Stimulated activated naive B cell treated with anti-CD40 and anti-IgM and Interleukin-4, amounts not matched to agents 10 μg/mL and 1 μg/mL and 100 μg/mL, for 72 hours (primary cell): ENCODE measurements at regions not wholly inside any gene's neighbourhood (a gene's known extent, or its start where the extent isn't known, plus 50 kb on each side); places are given as distances from the start of the nearest gene placed in this dataset.
"Not testable (repeated sequence)": the region's sequence is repeated elsewhere in the genome, so short reads cannot be mapped to it uniquely, and the experiment has no call there.

Experiments
- ATAC-seq, 2 donors: fragments of 150-1000 bp; cut with Tn5 transposase; replicated peaks; 2 replicates each; pipeline ENCODE4 v1.10.0; 2021; ENCODE audit warnings: moderate library complexity in 1 of 2
- DNase-seq: peaks from one replicate; pipeline ENCODE4 v3.0.0; 2021
- H3K27ac Mint-ChIP-seq: one replicate; pipeline ENCODE4 v1.8.0; 2022; ENCODE audit warnings: mild to moderate bottlenecking, mixed read lengths
- H3K27me3 Mint-ChIP-seq, 2 donors: one replicate each; pipeline ENCODE4 v1.8.0; 2022; ENCODE audit warnings: mixed read lengths in 2 of 2
- H3K36me3 Mint-ChIP-seq, 2 donors: one replicate each; pipeline ENCODE4 v1.8.0; 2022; ENCODE audit warnings: mixed read lengths in 2 of 2, mild to moderate bottlenecking in 1 of 2
- H3K4me1 Mint-ChIP-seq, 2 donors: one replicate each; pipeline ENCODE4 v1.8.0; 2022; ENCODE audit warnings: mixed read lengths in 2 of 2, mild to moderate bottlenecking in 1 of 2
- H3K4me3 Mint-ChIP-seq, 2 donors: one replicate each; pipeline ENCODE4 v1.8.0; 2022; ENCODE audit warnings: mild to moderate bottlenecking in 2 of 2, mixed read lengths in 2 of 2, moderate library complexity in 1 of 2
- H3K9me3 Mint-ChIP-seq, 2 donors: one replicate each; pipeline ENCODE4 v1.8.0; 2022; ENCODE audit warnings: mixed read lengths in 2 of 2, mild to moderate bottlenecking in 1 of 2

DNA sequence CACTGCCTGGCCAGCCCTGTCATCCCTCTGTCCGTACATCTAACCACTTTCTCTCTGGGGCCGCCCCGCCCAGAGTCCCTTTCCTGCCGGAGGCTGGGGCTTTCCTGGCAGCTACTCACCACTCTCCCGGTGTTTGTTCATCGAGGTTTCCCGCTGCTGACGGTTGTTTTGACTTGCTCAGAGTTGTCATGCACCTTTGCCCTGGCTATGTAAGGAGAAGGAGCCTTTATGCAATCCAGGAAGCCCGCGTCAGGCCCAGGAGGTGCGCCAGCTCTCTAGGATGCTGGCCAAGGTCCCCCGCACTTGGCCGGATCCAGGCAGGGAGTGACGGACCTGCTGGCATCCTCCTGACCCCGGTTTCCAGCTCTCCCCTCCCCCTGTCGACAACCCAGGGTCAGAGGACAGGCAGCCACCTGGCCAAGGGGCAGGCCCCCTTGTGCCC is 51.0 kb upstream of the SIK1 start:
- DNase-seq, H3K27ac Mint-ChIP-seq, H3K27me3 Mint-ChIP-seq, H3K4me1 Mint-ChIP-seq, H3K36me3 Mint-ChIP-seq, H3K9me3 Mint-ChIP-seq, H3K4me3 Mint-ChIP-seq: not testable (repeated sequence)
- ATAC-seq = peak in 1 of 2 donors; percentile 16
